Dermis blood vessel endothelial cell (primary cell): ENCODE measurements at regions not wholly inside any gene's neighbourhood (a gene's known extent, or its start where the extent isn't known, plus 50 kb on each side); places are given as distances from the start of the nearest gene placed in this dataset.

Experiments used
- DNase-seq: peaks from one replicate; pipeline ENCODE4 v3.0.0; 2010

DNA sequence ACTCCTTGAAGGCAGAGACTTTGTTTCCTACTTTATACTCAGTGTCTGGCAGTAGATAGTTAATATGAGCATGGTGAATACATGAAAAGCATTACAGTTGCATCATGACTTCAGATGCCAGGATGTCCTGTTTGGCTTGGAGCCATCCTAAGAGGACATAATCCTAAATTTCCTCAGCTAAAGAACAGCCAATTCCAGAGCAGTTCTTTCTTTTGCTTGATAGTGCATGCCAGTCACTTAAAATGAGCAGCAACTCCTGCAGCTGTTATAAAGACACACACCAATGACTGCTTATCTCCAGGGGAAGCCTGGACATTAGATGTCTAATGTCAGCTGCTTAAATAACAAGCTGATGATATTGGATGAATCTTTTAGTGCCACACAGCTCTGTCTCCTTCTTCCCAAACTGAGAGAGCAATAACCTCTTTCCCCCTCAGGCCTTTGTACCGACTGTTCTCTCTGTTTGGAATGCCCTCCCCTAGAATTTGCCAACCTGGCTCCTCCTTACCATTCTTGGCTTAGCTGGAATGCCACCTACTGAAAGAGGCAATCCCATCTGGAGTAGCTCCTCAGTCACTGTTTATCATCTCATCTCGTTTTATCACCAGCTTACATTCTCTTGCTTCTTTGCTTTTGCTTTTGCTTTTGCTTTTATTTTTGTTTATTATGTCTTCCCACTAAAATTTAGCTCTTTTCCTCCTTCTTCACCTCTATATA, 100.8 kb upstream of the USP38 start:
- peak; percentile 1 for DNase-seq

GRCh38 chr4:143084566-143084965, 100.2 kb upstream of the USP38 start:
- no peak for DNase-seq

- peak; percentile 2 for DNase-seq
Observed at GRCh38 chr4:143085224-143085623, 99.5 kb upstream of the USP38 start.

DNA sequence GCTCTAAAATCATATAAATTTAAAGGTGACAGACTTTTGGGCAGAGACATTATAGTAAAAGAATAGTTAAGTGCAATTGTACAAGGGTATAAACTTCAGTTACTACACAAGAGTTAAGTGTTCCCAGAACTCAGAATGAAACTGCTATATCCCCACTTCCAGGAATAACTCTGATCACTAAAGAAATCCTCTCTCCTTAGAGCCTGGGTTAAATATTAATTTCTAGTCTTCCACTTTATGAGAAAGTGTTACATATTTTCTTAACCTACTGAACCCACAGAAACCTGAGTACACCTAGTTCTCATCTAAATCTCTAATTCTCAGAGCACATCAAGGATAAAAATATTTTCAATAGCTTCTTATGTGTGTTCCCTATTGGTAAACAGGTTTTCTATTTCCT, 99.1 kb upstream of the USP38 start:
- DNase-seq = no peak

- no peak for DNase-seq
Observed at GRCh38 chr4:143089291-143089690, 95.4 kb upstream of the USP38 start.

DNA sequence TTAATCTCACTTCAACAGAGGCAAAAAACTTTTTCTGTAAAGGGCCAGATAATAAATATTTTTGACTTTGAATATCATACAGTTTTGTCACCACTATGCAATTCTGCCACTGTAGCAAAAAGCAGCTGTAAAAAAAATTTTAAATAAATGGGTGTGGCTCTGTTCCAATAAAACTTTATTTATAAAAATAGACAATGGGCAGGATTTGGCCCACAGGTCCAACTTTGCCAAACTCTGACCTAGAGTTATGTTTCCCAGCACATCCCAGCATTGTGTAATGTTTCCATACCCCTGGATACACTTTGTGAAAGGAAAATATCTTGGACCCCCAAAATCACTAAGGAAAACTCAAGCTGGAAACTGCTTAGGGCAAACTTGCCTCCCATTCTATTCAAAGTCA, 94.9 kb upstream of the USP38 start:
- no peak for DNase-seq

DNA sequence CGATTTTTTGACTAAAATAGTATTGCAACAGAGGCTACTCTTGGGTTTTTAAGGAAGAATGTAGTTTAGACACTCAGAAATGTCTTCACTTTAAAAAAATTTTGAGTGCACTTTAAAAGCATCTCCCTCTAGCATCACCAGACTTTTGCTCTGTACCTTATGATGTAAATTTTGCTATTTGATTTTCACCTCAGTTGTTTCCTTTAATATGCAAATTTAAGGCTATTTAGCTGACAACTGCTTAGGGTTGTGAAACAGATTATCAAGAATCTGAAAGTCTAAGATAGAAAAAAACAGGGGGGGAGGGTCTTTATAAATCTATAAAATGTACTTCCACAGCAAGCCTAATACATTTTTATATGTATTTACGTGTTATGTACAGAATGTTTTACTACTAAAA, 92.9 kb upstream of the USP38 start:
- no peak for DNase-seq

GRCh38 chr4:143095447-143095846, 89.3 kb upstream of the USP38 start:
- DNase-seq = no peak

- no peak for DNase-seq
Observed at GRCh38 chr4:143097751-143098150, 87.0 kb upstream of the USP38 start.

- DNase-seq = no peak
Observed at GRCh38 chr4:143099693-143100092, 85.0 kb upstream of the USP38 start.

- DNase-seq = no peak
Observed at GRCh38 chr4:143109376-143109775, 75.3 kb upstream of the USP38 start.

DNA sequence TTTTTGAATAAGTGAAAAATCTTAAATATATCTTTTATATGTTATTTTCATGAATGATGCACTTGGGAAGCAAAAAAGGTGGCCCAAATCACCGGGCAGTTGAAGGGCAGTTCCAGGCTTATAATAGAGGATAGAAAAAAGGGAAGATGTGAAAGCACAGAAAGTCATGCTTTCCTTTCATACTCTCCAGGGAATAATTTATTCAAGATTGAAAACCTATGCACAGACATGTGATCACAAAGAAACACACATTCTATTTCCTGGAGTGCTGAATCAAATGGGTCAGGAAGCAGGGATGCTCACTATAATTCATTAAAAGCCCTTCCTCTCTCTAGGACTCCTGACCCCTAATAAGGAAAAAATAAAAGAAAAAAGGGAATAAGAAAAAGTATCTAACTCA, 66.1 kb upstream of the USP38 start:
- DNase-seq = no peak

GRCh38 chr4:143127621-143128020, 57.1 kb upstream of the USP38 start:
- no peak for DNase-seq

DNA sequence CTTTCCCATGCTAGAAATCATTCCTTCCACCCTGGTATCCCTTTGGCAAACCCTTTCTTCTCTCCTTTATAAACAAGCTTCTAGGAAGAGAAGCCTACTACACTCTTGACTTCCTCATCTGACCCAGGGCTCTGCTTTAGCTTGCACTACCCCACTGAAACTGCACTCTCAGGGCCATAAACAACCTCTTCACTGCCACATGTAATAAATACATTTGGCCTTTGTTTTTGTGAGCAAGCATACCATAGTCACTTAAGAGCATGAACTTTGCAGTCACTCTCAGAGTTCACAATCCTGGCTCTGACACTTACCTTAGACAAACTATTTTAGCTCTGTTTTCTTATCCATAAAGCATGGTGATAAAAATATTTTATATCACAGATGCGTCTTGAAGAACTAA, 50.7 kb upstream of the USP38 start:
- no peak for DNase-seq
